K562 (cell line): ENCODE measurements at regions not wholly inside any gene's neighbourhood (a gene's known extent, or its start where the extent isn't known, plus 50 kb on each side); places are given as distances from the start of the nearest gene placed in this dataset.

ENCODE experiments used
- ATAC-seq: fragments of 200-7000 bp; cut with Tn5 transposase; 3 replicates; pipeline ENCODE4 v1.9.1; 2020; ENCODE audit warnings: moderate library complexity
- BruUV-seq: library from RNA; stranded (reverse); fragments of 400-500 nt; replicated peaks from 2 replicates; lab custom pipeline; 2021; lab: Mats Ljungman, UMichigan
- CTCF ChIA-PET: fragments of 300-600 bp; formaldehyde crosslinking; extraction: SDS; loops from one replicate; lab custom pipeline; 2021; ENCODE audit warnings: low intra/inter-chr PET ratio; lab: Yijun Ruan, JAX
- POLR2A ChIA-PET: fragments of 300-600, 350-650 bp; sonication (Branson Sonifier 250); formaldehyde crosslinking; extraction: SDS; loops from one replicate; lab custom pipeline; 2021; ENCODE audit warnings: antibody characterized with exemption, inconsistent platforms; lab: Yijun Ruan, JAX
- DNase-seq, 4 experiments: peaks; one replicate each; pipeline versions ENCODE4 v3.0.0 to v3.0.0-alpha.2; 2011 to 2018; ENCODE audit warnings: low spot score in 3 of 4, mixed read lengths in 3 of 4; ENCODE audit errors: extremely low read depth in 1 of 4
- FAIRE-seq: peaks from 2 replicates; lab custom pipeline; 2011; peaks lifted over from hg19 to GRCh38; lab: Jason Lieb, UNC
- H2AFZ ChIP-seq: 2 replicates; pipeline ENCODE4 v1.6.0; 2011; ENCODE audit warnings: low read depth, low read length, control low read depth, inconsistent platforms
- H3K27ac ChIP-seq: fragments of 200-600 bp; 3 replicates; pipeline ENCODE4 v1.8.0; 2011; ENCODE audit warnings: low read depth, mild to moderate bottlenecking, control low read depth, inconsistent platforms, low read length, moderate library complexity, mixed read lengths; ENCODE audit errors: extremely low read depth
- H3K27me3 ChIP-seq, 2 experiments: fragments of 300-600 bp in 1 of 2; 2 replicates in 1 of 2; 3 replicates in 1 of 2; pipeline versions ENCODE4 v1.6.0 to v1.8.0; 2011; ENCODE audit warnings: inconsistent platforms in 2 of 2, low read length in 2 of 2, mild to moderate bottlenecking in 1 of 2, mixed read lengths in 1 of 2, moderate library complexity in 1 of 2; ENCODE audit not compliant: control insufficient read depth in 2 of 2, insufficient read depth in 2 of 2
- H3K36me3 ChIP-seq: fragments of 300-600 bp; 3 replicates; pipeline ENCODE4 v1.8.0; 2011; ENCODE audit warnings: mild to moderate bottlenecking, low read length, inconsistent platforms; ENCODE audit not compliant: control insufficient read depth, insufficient read depth
- H3K4me1 ChIP-seq, 2 experiments: fragments of 200-600 bp in 1 of 2; replicated peaks in 1 of 2; 2 replicates in 1 of 2; 3 replicates in 1 of 2; pipeline versions ENCODE4 v1.5.1 to v1.8.0; 2011; ENCODE audit warnings: inconsistent platforms in 2 of 2, low read length in 2 of 2, mild to moderate bottlenecking in 1 of 2, mixed read lengths in 1 of 2, moderate library complexity in 1 of 2; ENCODE audit not compliant: control insufficient read depth in 2 of 2, insufficient read depth in 2 of 2
- H3K4me2 ChIP-seq: 2 replicates; pipeline ENCODE4 v1.6.1; 2011; ENCODE audit warnings: low read length, control low read depth, inconsistent platforms, mixed read lengths; ENCODE audit not compliant: insufficient read depth
- H3K4me3 ChIP-seq: fragments of 200-600 bp; sonication (generic), shearing (Covaris generic); 2 replicates; pipeline ENCODE4 v1.5.1; 2016; ENCODE audit warnings: control low read depth, inconsistent platforms
- H3K79me2 ChIP-seq: fragments of 200-600 bp; 3 replicates; pipeline ENCODE4 v1.8.0; 2011; ENCODE audit warnings: low read length, inconsistent platforms; ENCODE audit not compliant: control insufficient read depth, insufficient read depth
- H3K9ac ChIP-seq, 2 experiments: 2 replicates each; pipeline versions ENCODE4 v1.6.0 to v1.6.1; 2011; ENCODE audit warnings: low read depth in 2 of 2, low read length in 2 of 2, control low read depth in 1 of 2, inconsistent platforms in 1 of 2, mild to moderate bottlenecking in 1 of 2, mixed read lengths in 1 of 2; ENCODE audit not compliant: insufficient read depth in 1 of 2
- H3K9me1 ChIP-seq: one replicate; pipeline ENCODE4 v1.6.0; 2011; ENCODE audit warnings: inconsistent platforms, mild to moderate bottlenecking, low read length, moderate library complexity; ENCODE audit not compliant: control insufficient read depth, insufficient read depth
- H3K9me3 ChIP-seq: replicated peaks from 2 replicates; pipeline ENCODE4 v1.5.1; 2011; ENCODE audit warnings: low read depth, low read length, inconsistent platforms; ENCODE audit not compliant: control insufficient read depth, insufficient read depth
- H4K20me1 ChIP-seq: replicated peaks from 2 replicates; pipeline ENCODE4 v1.6.1; 2011; ENCODE audit warnings: low read length, inconsistent platforms, mixed read lengths; ENCODE audit not compliant: control insufficient read depth, insufficient read depth
- CBX2 ChIP-seq: fragments of 200-600 bp; sonication (generic); IDR thresholded peaks from one replicate; pipeline ENCODE4 v1.6.1; 2012; ENCODE audit warnings: mild to moderate bottlenecking, low read length, inconsistent platforms; ENCODE audit not compliant: insufficient read depth, poor library complexity, severe bottlenecking
- CEBPZ ChIP-seq: fragments of 150-350 bp; IDR thresholded peaks from 2 replicates; pipeline ENCODE4 v1.6.1; 2014; ENCODE audit warnings: low read depth, mild to moderate bottlenecking, low read length, borderline replicate concordance
- CREB5 ChIP-seq: fragments of 250-450 bp; sonication (Bioruptor Pico); IDR thresholded peaks from 2 replicates; pipeline ENCODE4 v1.5.0; 2020; ENCODE audit warnings: mild to moderate bottlenecking
- EP300 ChIP-seq: IDR thresholded peaks from 2 replicates; pipeline ENCODE4 v1.6.1; 2012; ENCODE audit warnings: low read length, improper control_type of control experiment
- MIER1 ChIP-seq: fragments of 450-650 bp; IDR thresholded peaks from 2 replicates; pipeline ENCODE4 v1.6.1; 2016; ENCODE audit warnings: antibody characterized with exemption, mild to moderate bottlenecking, low read depth
- MXD1 ChIP-seq: fragments of 250-450 bp; sonication (Bioruptor Pico); IDR thresholded peaks from 2 replicates; pipeline ENCODE4 v1.8.0; 2021; ENCODE audit warnings: borderline replicate concordance, mild to moderate bottlenecking, moderate library complexity; ENCODE audit not compliant: poor library complexity, severe bottlenecking
- NFRKB ChIP-seq: fragments of 450-650 bp; IDR thresholded peaks from 2 replicates; pipeline ENCODE4 v1.6.1; 2016; ENCODE audit warnings: low read depth
- PRMT5 ChIP-seq: sonication (generic); formaldehyde crosslinking; IDR thresholded peaks from 2 replicates; pipeline ENCODE4 v1.5.0; 2020; ENCODE audit warnings: missing genetic modification reagents
- RFX5 ChIP-seq: IDR thresholded peaks from 2 replicates; pipeline ENCODE4 v1.6.1; 2011; ENCODE audit warnings: low read depth, mild to moderate bottlenecking, improper control_type of control experiment, low read length
- SAP30 ChIP-seq: fragments of 200-600 bp; sonication (generic); IDR thresholded peaks from 2 replicates; pipeline ENCODE4 v1.6.1; 2012; ENCODE audit warnings: borderline replicate concordance, low read depth, mild to moderate bottlenecking, moderate library complexity, low read length, control low read depth, inconsistent platforms; ENCODE audit not compliant: insufficient read depth, poor library complexity, severe bottlenecking
- SOX6 ChIP-seq: fragments of 450-650 bp; IDR thresholded peaks from 2 replicates; pipeline ENCODE4 v1.6.1; 2014; ENCODE audit warnings: mild to moderate bottlenecking
- SPI1 ChIP-seq: IDR thresholded peaks from 2 replicates; pipeline ENCODE4 v1.6.1; 2011; ENCODE audit warnings: low read depth, low read length, control low read depth, borderline replicate concordance
- ZFP1 ChIP-seq: fragments of 450-650 bp; formaldehyde crosslinking; IDR thresholded peaks from 2 replicates; pipeline ENCODE4 v1.4.0; 2020; ENCODE audit warnings: mild to moderate bottlenecking, mixed read lengths
- ZNF174 ChIP-seq: fragments of 250-450 bp; sonication (Bioruptor Pico); IDR thresholded peaks from 2 replicates; pipeline ENCODE4 v1.4.0; 2020; ENCODE audit warnings: mild to moderate bottlenecking
- ZNF57 ChIP-seq: fragments of 450-650 bp; formaldehyde crosslinking; IDR thresholded peaks from 2 replicates; pipeline ENCODE4 v1.4.0; 2020; ENCODE audit warnings: mild to moderate bottlenecking, moderate library complexity
- WGBS: fragments of 100-300 bp; shearing (Covaris generic); methylation state at CpG from one replicate; pipeline ENCODE4 v1.1.6; 2016; ENCODE audit warnings: low coverage, mixed read lengths; ENCODE audit not compliant: insufficient coverage; ENCODE audit errors: missing lambda C conversion rate; 5-methylcytosine and 5-hydroxymethylcytosine counted together
- in situ Hi-C: fragments of 300-500 bp; cut with MboI; formaldehyde crosslinking; loops from 4 replicates; pipeline ENCODE4 v1.15.0; 2018; ENCODE audit warnings: inconsistent platforms, mixed read lengths
- intact Hi-C: fragments of 100-400 bp; cut with micrococcal nuclease; formaldehyde crosslinking; loops from 2 replicates; pipeline ENCODE4 v1.14.2; 2022

GRCh38 chr15:92315595-92316211 is 78.0 kb upstream of the ST8SIA2 start:
- no peak overlapping the region for H3K9ac ChIP-seq
- ChIA-PET CTCF (interaction anchor here (1.3 kb wide), 1 partner anchor 8 kb away, joined by 3 read pairs; no protein-coding TSS in a partner anchor), POLR2A (no interaction called here)
- WGBS: 0% methylated on average over 2 of the region's 2 CpGs
- no peaks in the 10 kb centered on the region for H3K9me3 ChIP-seq
- H3K36me3 ChIP-seq: no peaks in the 10 kb centered on the region
- no peak overlapping the region for H3K27ac ChIP-seq
- intact Hi-C loops: no loop called here
- no peaks in the 10 kb centered on the region; the same call in 1 of the 2 replicates for H4K20me1 ChIP-seq
- no peak for DNase-seq
- no peak overlapping the region for H3K4me2 ChIP-seq
- H2AFZ ChIP-seq: no peak overlapping the region
- peaks cover 0 to 9% of the 10 kb centered on the region in 2 experiments; a peak in 2 of 5 replicates for H3K27me3 ChIP-seq
- TF ChIP-seq SAP30 (no peak), NFRKB (no peak), CREB5 (CRISPR knock-in tag) (no peak), SOX6 (no peak), CEBPZ (no peak), EP300 (no peak), RFX5 (no peak), ZFP1 (no peak), CBX2 (no peak), ZNF57 (CRISPR knock-in tag) (no peak), MIER1 (no peak), SPI1 (no peak), MXD1 (no peak), ZNF174 (CRISPR knock-in tag) (no peak), PRMT5 (CRISPR knock-in tag) (no peak)
- TF ChIP-seq, all 486 proteins: peak for 0
- in situ Hi-C loops: no loop called here
- no TSS peak for BruUV-seq
- no peak for FAIRE-seq
- H3K4me1 ChIP-seq: no peaks in the 10 kb centered on the region
- no peaks in the 10 kb centered on the region for H3K79me2 ChIP-seq
- H3K9me1 ChIP-seq: no peaks in the 10 kb centered on the region
- ATAC-seq: no peak
- no peak overlapping the region for H3K4me3 ChIP-seq
